GM21528 (cell line): ENCODE measurements at regions not wholly inside any gene's neighbourhood (a gene's known extent, or its start where the extent isn't known, plus 50 kb on each side); places are given as distances from the start of the nearest gene placed in this dataset.
"Not testable (repeated sequence)": the region's sequence is repeated elsewhere in the genome, so short reads cannot be mapped to it uniquely, and the experiment has no call there.

Source experiments
- ATAC-seq: cut with Tn5 transposase; IDR thresholded peaks from one replicate; pipeline ENCODE4 v1.9.1; 2021; ENCODE audit warnings: mild to moderate bottlenecking, moderate library complexity; ENCODE audit not compliant: unreplicated experiment, low FRiP score

- no peak for ATAC-seq
Observed at GRCh38 chr13:88183440-88183839, 512.3 kb downstream of the SLITRK5 start.

- no peak for ATAC-seq
Observed at GRCh38 chr13:88188986-88189385, 517.8 kb downstream of the SLITRK5 start.

- ATAC-seq = no peak
Observed at GRCh38 chr13:88189728-88190127, 518.6 kb downstream of the SLITRK5 start.

GRCh38 chr13:88196106-88196505 is 524.9 kb downstream of the SLITRK5 start:
- no peak for ATAC-seq

GRCh38 chr13:88217372-88217771 is 546.2 kb downstream of the SLITRK5 start:
- ATAC-seq = no peak

GRCh38 chr13:88217883-88218282 is 546.7 kb downstream of the SLITRK5 start:
- ATAC-seq = no peak

- no peak for ATAC-seq
Observed at GRCh38 chr13:88223958-88224357, 552.8 kb downstream of the SLITRK5 start.

- ATAC-seq = no peak
Observed at GRCh38 chr13:88235441-88235840, 564.3 kb downstream of the SLITRK5 start.

- ATAC-seq = no peak
Observed at GRCh38 chr13:88246239-88246638, 575.1 kb downstream of the SLITRK5 start.

- ATAC-seq = no peak
Observed at GRCh38 chr13:88248393-88248792, 577.2 kb downstream of the SLITRK5 start.

GRCh38 chr13:88257706-88258105 is 586.5 kb downstream of the SLITRK5 start:
- ATAC-seq = no peak

GRCh38 chr13:88263808-88264207 is 592.6 kb downstream of the SLITRK5 start:
- ATAC-seq = no peak

GRCh38 chr13:88281841-88282240 is 610.7 kb downstream of the SLITRK5 start:
- ATAC-seq = no peak

- ATAC-seq = no peak
Observed at GRCh38 chr13:88285329-88285728, 614.2 kb downstream of the SLITRK5 start.

- no peak for ATAC-seq
Observed at GRCh38 chr13:88288326-88288725, 617.2 kb downstream of the SLITRK5 start.

- ATAC-seq = not testable (repeated sequence)
Observed at GRCh38 chr13:88291731-88292130, 620.6 kb downstream of the SLITRK5 start.

GRCh38 chr13:88294368-88294767 is 623.2 kb downstream of the SLITRK5 start:
- no peak for ATAC-seq

- ATAC-seq = no peak
Observed at GRCh38 chr13:88303157-88303556, 632.0 kb downstream of the SLITRK5 start.

GRCh38 chr13:88303605-88304004 is 632.4 kb downstream of the SLITRK5 start:
- ATAC-seq = no peak

- ATAC-seq = no peak
Observed at GRCh38 chr13:88314496-88314895, 643.3 kb downstream of the SLITRK5 start.

GRCh38 chr13:88329066-88329465 is 657.9 kb downstream of the SLITRK5 start:
- ATAC-seq = no peak

- no peak for ATAC-seq
Observed at GRCh38 chr13:88339271-88339741, 668.1 kb downstream of the SLITRK5 start.

GRCh38 chr13:88345171-88345847 is 674.1 kb downstream of the SLITRK5 start:
- ATAC-seq = no peak
